ENCODE measurements at regions not wholly inside any gene's neighbourhood (a gene's known extent, or its start where the extent isn't known, plus 50 kb on each side); places are given as distances from the start of the nearest gene placed in this dataset.

- ChIA-PET POLR2A (no interaction called here), CTCF (no interaction called here)
- Histone ChIP-seq H3K4me1 (ENCODE audit: control insufficient read depth in 2 of 2, insufficient read depth in 2 of 2, low read length in 2 of 2) (no peaks in the 10 kb centered on the region), H3K4me3 (ENCODE audit: low read length) (no peak overlapping the region), H3K36me3 (ENCODE audit: control insufficient read depth in 2 of 3, insufficient read depth in 3 of 3, low read length in 3 of 3) (no peaks in the 10 kb centered on the region), H3K27me3 (ENCODE audit: control insufficient read depth in 2 of 2, insufficient read depth in 2 of 2, low read length in 2 of 2) (no peaks in the 10 kb centered on the region), H3K27ac (ENCODE audit: low read depth, low read length) (no peak overlapping the region), H3K9me3 (ENCODE audit: control insufficient read depth in 2 of 3, low read length in 3 of 3) (no peaks in the 10 kb centered on the region)
- intact Hi-C loops (cut with micrococcal nuclease), result no loop called here
- Mint-ChIP-seq H3K36me3 (no peaks in the 10 kb centered on the region), H3K27ac (no peak overlapping the region), H3K4me3 (no peak overlapping the region), H3K9me3 (no peaks in the 10 kb centered on the region), H3K4me1 (no peaks in the 10 kb centered on the region), H3K27me3 (peaks cover 0 to 11% (median 4%) of the 10 kb centered on the region in 5 donors)
- ATAC-seq (no peak), DNase-seq (no peak)
Measured at GRCh38 chr1:87796471-87796901, 467.8 kb downstream of the LMO4 start.

- no peaks in the 10 kb centered on the region for H3K36me3 ChIP-seq (ENCODE audit: control insufficient read depth in 2 of 3, insufficient read depth in 3 of 3, low read length in 3 of 3)
- no peaks in the 10 kb centered on the region for H3K4me1 Mint-ChIP-seq
- H3K27me3 Mint-ChIP-seq, result peaks cover 0 to 11% (median 4%) of the 10 kb centered on the region in 5 donors
- intact Hi-C loops (cut with micrococcal nuclease), result no loop called here
- H3K4me3 Mint-ChIP-seq, result no peak overlapping the region
- no peak overlapping the region for H3K4me3 ChIP-seq (ENCODE audit: low read length)
- H3K4me1 ChIP-seq (ENCODE audit: control insufficient read depth in 2 of 2, insufficient read depth in 2 of 2, low read length in 2 of 2), result no peaks in the 10 kb centered on the region
- ChIA-PET POLR2A (no interaction called here), CTCF (no interaction called here)
- H3K9me3 Mint-ChIP-seq, result no peaks in the 10 kb centered on the region
- H3K27ac Mint-ChIP-seq, result no peak overlapping the region
- ATAC-seq (no peak), DNase-seq (no peak)
- no peak overlapping the region for H3K27ac ChIP-seq (ENCODE audit: low read depth, low read length)
- H3K9me3 ChIP-seq (ENCODE audit: control insufficient read depth in 2 of 3, low read length in 3 of 3), result no peaks in the 10 kb centered on the region
- H3K36me3 Mint-ChIP-seq, result no peaks in the 10 kb centered on the region
- H3K27me3 ChIP-seq (ENCODE audit: control insufficient read depth in 2 of 2, insufficient read depth in 2 of 2, low read length in 2 of 2), result no peaks in the 10 kb centered on the region
Measured at GRCh38 chr1:87799451-87799850, 470.8 kb downstream of the LMO4 start.

GRCh38 chr1:87800006-87800405 lies 471.3 kb downstream of the LMO4 start:
- Histone ChIP-seq H3K36me3 (ENCODE audit: control insufficient read depth in 2 of 3, insufficient read depth in 3 of 3, low read length in 3 of 3) (no peaks in the 10 kb centered on the region), H3K27ac (ENCODE audit: low read depth, low read length) (no peak overlapping the region), H3K4me3 (ENCODE audit: low read length) (no peak overlapping the region), H3K4me1 (ENCODE audit: control insufficient read depth in 2 of 2, insufficient read depth in 2 of 2, low read length in 2 of 2) (no peaks in the 10 kb centered on the region), H3K27me3 (ENCODE audit: control insufficient read depth in 2 of 2, insufficient read depth in 2 of 2, low read length in 2 of 2) (no peaks in the 10 kb centered on the region), H3K9me3 (ENCODE audit: control insufficient read depth in 2 of 3, low read length in 3 of 3) (no peaks in the 10 kb centered on the region)
- Mint-ChIP-seq H3K36me3 (no peaks in the 10 kb centered on the region), H3K27me3 (peaks cover 0 to 11% (median 4%) of the 10 kb centered on the region in 5 donors), H3K4me3 (no peak overlapping the region), H3K9me3 (no peaks in the 10 kb centered on the region), H3K27ac (no peak overlapping the region), H3K4me1 (no peaks in the 10 kb centered on the region)
- ChIA-PET POLR2A (no interaction called here), CTCF (no interaction called here)
- intact Hi-C loops (cut with micrococcal nuclease), result no loop called here
- ATAC-seq, result no peak
- DNase-seq, result no peak

GRCh38 chr1:87803375-87803774 lies 474.7 kb downstream of the LMO4 start:
- ATAC-seq, result no peak
- CTCF ChIA-PET, result no interaction called here
- H3K4me3 ChIP-seq (ENCODE audit: low read length), result no peak overlapping the region
- POLR2A ChIA-PET, result no interaction called here
- Mint-ChIP-seq H3K9me3 (no peaks in the 10 kb centered on the region), H3K27me3 (peaks cover 0 to 11% (median 0%) of the 10 kb centered on the region in 5 donors), H3K27ac (no peak overlapping the region), H3K36me3 (no peaks in the 10 kb centered on the region), H3K4me3 (no peak overlapping the region), H3K4me1 (no peaks in the 10 kb centered on the region)
- intact Hi-C loops (cut with micrococcal nuclease), result no loop called here
- no peaks in the 10 kb centered on the region for H3K9me3 ChIP-seq (ENCODE audit: control insufficient read depth in 2 of 3, low read length in 3 of 3)
- H3K4me1 ChIP-seq (ENCODE audit: control insufficient read depth in 2 of 2, insufficient read depth in 2 of 2, low read length in 2 of 2), result no peaks in the 10 kb centered on the region
- no peak overlapping the region for H3K27ac ChIP-seq (ENCODE audit: low read depth, low read length)
- H3K27me3 ChIP-seq (ENCODE audit: control insufficient read depth in 2 of 2, insufficient read depth in 2 of 2, low read length in 2 of 2), result no peaks in the 10 kb centered on the region
- no peak for DNase-seq
- no peaks in the 10 kb centered on the region for H3K36me3 ChIP-seq (ENCODE audit: control insufficient read depth in 2 of 3, insufficient read depth in 3 of 3, low read length in 3 of 3)

GRCh38 chr1:87804128-87804527 lies 475.4 kb downstream of the LMO4 start:
- Histone ChIP-seq H3K9me3 (ENCODE audit: control insufficient read depth in 2 of 3, low read length in 3 of 3) (no peaks in the 10 kb centered on the region), H3K36me3 (ENCODE audit: control insufficient read depth in 2 of 3, insufficient read depth in 3 of 3, low read length in 3 of 3) (no peaks in the 10 kb centered on the region), H3K27ac (ENCODE audit: low read depth, low read length) (no peak overlapping the region), H3K4me1 (ENCODE audit: control insufficient read depth in 2 of 2, insufficient read depth in 2 of 2, low read length in 2 of 2) (no peaks in the 10 kb centered on the region), H3K4me3 (ENCODE audit: low read length) (no peak overlapping the region), H3K27me3 (ENCODE audit: control insufficient read depth in 2 of 2, insufficient read depth in 2 of 2, low read length in 2 of 2) (no peaks in the 10 kb centered on the region)
- Mint-ChIP-seq H3K4me3 (no peak overlapping the region), H3K27ac (no peak overlapping the region), H3K9me3 (no peaks in the 10 kb centered on the region), H3K36me3 (no peaks in the 10 kb centered on the region), H3K4me1 (no peaks in the 10 kb centered on the region), H3K27me3 (peaks cover 0 to 11% (median 0%) of the 10 kb centered on the region in 5 donors)
- ATAC-seq (no peak), DNase-seq (no peak)
- CTCF ChIA-PET, result no interaction called here
- intact Hi-C loops (cut with micrococcal nuclease), result no loop called here
- POLR2A ChIA-PET, result no interaction called here

- H3K36me3 ChIP-seq (ENCODE audit: control insufficient read depth in 2 of 3, insufficient read depth in 3 of 3, low read length in 3 of 3), result no peaks in the 10 kb centered on the region
- no peaks in the 10 kb centered on the region for H3K4me1 ChIP-seq (ENCODE audit: control insufficient read depth in 2 of 2, insufficient read depth in 2 of 2, low read length in 2 of 2)
- intact Hi-C loops (cut with micrococcal nuclease), result no loop called here
- no peak overlapping the region for H3K4me3 Mint-ChIP-seq
- no peak for ATAC-seq
- H3K4me3 ChIP-seq (ENCODE audit: low read length), result no peak overlapping the region
- ChIA-PET POLR2A (no interaction called here), CTCF (no interaction called here)
- no peaks in the 10 kb centered on the region for H3K9me3 Mint-ChIP-seq
- no peaks in the 10 kb centered on the region for H3K36me3 Mint-ChIP-seq
- DNase-seq, result no peak
- H3K27me3 Mint-ChIP-seq, result peaks cover 0 to 4% (median 0%) of the 10 kb centered on the region in 5 donors
- H3K9me3 ChIP-seq (ENCODE audit: control insufficient read depth in 2 of 3, low read length in 3 of 3), result no peaks in the 10 kb centered on the region
- H3K27me3 ChIP-seq (ENCODE audit: control insufficient read depth in 2 of 2, insufficient read depth in 2 of 2, low read length in 2 of 2), result no peaks in the 10 kb centered on the region
- no peak overlapping the region for H3K27ac Mint-ChIP-seq
- no peaks in the 10 kb centered on the region for H3K4me1 Mint-ChIP-seq
- H3K27ac ChIP-seq (ENCODE audit: low read depth, low read length), result no peak overlapping the region
Measured at GRCh38 chr1:87805666-87806378, 477.1 kb downstream of the LMO4 start.

- CTCF ChIA-PET, result no interaction called here
- Mint-ChIP-seq H3K27me3 (peaks cover 0 to 4% (median 0%) of the 10 kb centered on the region in 5 donors), H3K36me3 (no peaks in the 10 kb centered on the region), H3K4me1 (no peaks in the 10 kb centered on the region), H3K9me3 (no peaks in the 10 kb centered on the region), H3K27ac (no peak overlapping the region), H3K4me3 (no peak overlapping the region)
- intact Hi-C loops (cut with micrococcal nuclease), result no loop called here
- POLR2A ChIA-PET, result no interaction called here
- no peaks in the 10 kb centered on the region for H3K9me3 ChIP-seq (ENCODE audit: control insufficient read depth in 2 of 3, low read length in 3 of 3)
- H3K4me1 ChIP-seq (ENCODE audit: control insufficient read depth in 2 of 2, insufficient read depth in 2 of 2, low read length in 2 of 2), result no peaks in the 10 kb centered on the region
- DNase-seq (no peak), ATAC-seq (no peak)
- no peak overlapping the region for H3K4me3 ChIP-seq (ENCODE audit: low read length)
- no peaks in the 10 kb centered on the region for H3K36me3 ChIP-seq (ENCODE audit: control insufficient read depth in 2 of 3, insufficient read depth in 3 of 3, low read length in 3 of 3)
- H3K27me3 ChIP-seq (ENCODE audit: control insufficient read depth in 2 of 2, insufficient read depth in 2 of 2, low read length in 2 of 2), result no peaks in the 10 kb centered on the region
- H3K27ac ChIP-seq (ENCODE audit: low read depth, low read length), result no peak overlapping the region
Measured at GRCh38 chr1:87806379-87807094, 477.9 kb downstream of the LMO4 start.
